AG09319 (cell line): ENCODE measurements at regions not wholly inside any gene's neighbourhood (a gene's known extent, or its start where the extent isn't known, plus 50 kb on each side); places are given as distances from the start of the nearest gene placed in this dataset.

ENCODE experiments used
- DNase-seq: peaks from one replicate; pipeline ENCODE4 v3.0.0-alpha.2; 2010; ENCODE audit warnings: low read depth; ENCODE audit errors: extremely low read depth
- CTCF ChIP-seq: IDR thresholded peaks from 2 replicates; pipeline ENCODE4 v1.5.1; 2011; ENCODE audit warnings: low read depth, mild to moderate bottlenecking, inconsistent platforms, low read length, moderate library complexity

- no peak for TF ChIP-seq CTCF
- no peak for DNase-seq
Observed at GRCh38 chr7:51590746-51591145, 274.1 kb upstream of the COBL start.

GRCh38 chr7:51589111-51589510 lies 272.5 kb upstream of the COBL start:
- TF ChIP-seq CTCF = no peak

GRCh38 chr7:51587604-51588003 lies 271.0 kb upstream of the COBL start:
- no peak for TF ChIP-seq CTCF
- DNase-seq = no peak

More at GRCh38 chr7:51589111-51589510, 272.5 kb upstream of the COBL start:
- DNase-seq = no peak

- TF ChIP-seq CTCF = no peak
- no peak for DNase-seq
Observed at GRCh38 chr7:51577390-51577789, 260.8 kb upstream of the COBL start.

- no peak for DNase-seq
- no peak for TF ChIP-seq CTCF
Observed at GRCh38 chr7:51569581-51569980, 253.0 kb upstream of the COBL start.

- TF ChIP-seq CTCF = no peak
Observed at GRCh38 chr7:51569176-51569575, 252.6 kb upstream of the COBL start.

GRCh38 chr7:51551070-51551469 lies 234.5 kb upstream of the COBL start:
- TF ChIP-seq CTCF = no peak

More at GRCh38 chr7:51569176-51569575, 252.6 kb upstream of the COBL start:
- DNase-seq = no peak

GRCh38 chr7:51545131-51545530 lies 228.5 kb upstream of the COBL start:
- no peak for TF ChIP-seq CTCF
- DNase-seq = no peak

More at GRCh38 chr7:51551070-51551469, 234.5 kb upstream of the COBL start:
- DNase-seq = no peak
